ENCODE measurements at regions not wholly inside any gene's neighbourhood (a gene's known extent, or its start where the extent isn't known, plus 50 kb on each side); places are given as distances from the start of the nearest gene placed in this dataset.

GRCh38 chr7:53420550-53420949 lies 385.1 kb downstream of the POM121L12 start:
- TF ChIP-seq CTCF (IDR thresholded peaks at IDR 0.05): no peak
- TF ChIP-seq POLR2A (IDR thresholded peaks at IDR 0.05): no peak
